Left hindlimb (tissue), 1 donor: ENCODE measurements at regions not wholly inside any gene's neighbourhood (a gene's known extent, or its start where the extent isn't known, plus 50 kb on each side); places are given as distances from the start of the nearest gene placed in this dataset.

Experiments
- DNase-seq: peaks from one replicate; pipeline ENCODE4 v3.0.0-alpha.2; 2018

GRCh38 chr5:8675182-8675581 is 806.2 kb downstream of the MTRR start:
- DNase-seq = no peak

GRCh38 chr5:8676695-8677094 is 807.7 kb downstream of the MTRR start:
- DNase-seq = no peak

- DNase-seq = no peak
Measured at GRCh38 chr5:8682381-8682780, 813.4 kb downstream of the MTRR start.

GRCh38 chr5:8683496-8683895 is 814.5 kb downstream of the MTRR start:
- no peak for DNase-seq

- DNase-seq = no peak
Measured at GRCh38 chr5:8685704-8686103, 816.8 kb downstream of the MTRR start.

GRCh38 chr5:8686707-8687106 is 817.8 kb downstream of the MTRR start:
- no peak for DNase-seq

GRCh38 chr5:8689773-8690172 is 820.8 kb downstream of the MTRR start:
- DNase-seq = no peak

GRCh38 chr5:8691221-8691620 is 822.3 kb downstream of the MTRR start:
- DNase-seq = no peak

- DNase-seq = no peak
Measured at GRCh38 chr5:8693341-8693844, 824.4 kb downstream of the MTRR start.

- no peak for DNase-seq
Measured at GRCh38 chr5:8694545-8694944, 825.6 kb downstream of the MTRR start.

- no peak for DNase-seq
Measured at GRCh38 chr5:8695902-8696845, 827.2 kb downstream of the MTRR start.

- no peak for DNase-seq
Measured at GRCh38 chr5:8700222-8700621, 831.3 kb downstream of the MTRR start.

- no peak for DNase-seq
Measured at GRCh38 chr5:8700671-8701070, 831.7 kb downstream of the MTRR start.

- DNase-seq = no peak
Measured at GRCh38 chr5:8701251-8701650, 832.3 kb downstream of the MTRR start.

GRCh38 chr5:8710426-8710930 is 835.4 kb downstream of the SEMA5A start:
- DNase-seq = no peak

- DNase-seq = no peak
Measured at GRCh38 chr5:8714198-8714597, 831.7 kb downstream of the SEMA5A start.

- DNase-seq = no peak
Measured at GRCh38 chr5:8714861-8715260, 831.0 kb downstream of the SEMA5A start.

GRCh38 chr5:8719796-8720195 is 826.1 kb downstream of the SEMA5A start:
- DNase-seq = no peak

- DNase-seq = no peak
Measured at GRCh38 chr5:8720506-8720905, 825.4 kb downstream of the SEMA5A start.

GRCh38 chr5:8721536-8721935 is 824.3 kb downstream of the SEMA5A start:
- DNase-seq = no peak

- DNase-seq = no peak
Measured at GRCh38 chr5:8726383-8727036, 819.4 kb downstream of the SEMA5A start.

- DNase-seq = no peak
Measured at GRCh38 chr5:8727396-8727795, 818.5 kb downstream of the SEMA5A start.

- DNase-seq = no peak
Measured at GRCh38 chr5:8729437-8729836, 816.4 kb downstream of the SEMA5A start.

GRCh38 chr5:8730194-8730593 is 815.7 kb downstream of the SEMA5A start:
- no peak for DNase-seq
